NOMO-1 treated with DMSO at 0.1 percent for 48 hours (cell line): ENCODE measurements at regions not wholly inside any gene's neighbourhood (a gene's known extent, or its start where the extent isn't known, plus 50 kb on each side); places are given as distances from the start of the nearest gene placed in this dataset.
A peak's percentile ranks its signal among the peaks of the same experiment; 100 is the strongest.
"Not testable (repeated sequence)": the region's sequence is repeated elsewhere in the genome, so short reads cannot be mapped to it uniquely, and the experiment has no call there.

Experiments used
- DNase-seq: peaks from one replicate; lab custom pipeline; 2025; ENCODE audit not compliant: unreplicated experiment; lab: John Stamatoyannopoulos, UW

GRCh38 chr7:45402480-45403218 lies 171.5 kb upstream of the ADCY1 start:
- peak; percentile 97 for DNase-seq

GRCh38 chr7:45404622-45405021 lies 169.5 kb upstream of the ADCY1 start:
- DNase-seq, result peak; percentile 48

- DNase-seq, result no peak
Observed at GRCh38 chr7:45407730-45408408, 166.3 kb upstream of the ADCY1 start.

- DNase-seq, result no peak
Observed at GRCh38 chr7:45408409-45408737, 165.8 kb upstream of the ADCY1 start.

DNA sequence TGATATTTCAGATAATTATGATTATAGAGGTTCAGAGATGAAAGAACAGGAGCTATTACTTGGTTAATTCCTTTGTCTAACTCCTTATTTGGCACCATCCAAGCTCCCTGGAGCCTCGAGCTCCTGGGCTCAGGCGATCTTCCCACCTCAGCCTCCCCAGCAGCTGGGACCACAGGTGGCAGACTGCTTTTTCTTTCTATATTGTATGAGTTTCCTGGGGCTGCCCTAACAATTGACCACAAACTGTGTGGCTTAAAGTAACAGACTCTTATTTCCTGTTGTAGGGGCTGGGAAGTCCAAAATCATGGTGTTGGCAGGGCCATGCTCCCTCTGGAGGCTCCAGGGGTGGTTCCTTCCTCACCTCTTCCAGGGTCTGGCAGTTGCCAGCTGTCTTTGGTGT lies 163.3 kb upstream of the ADCY1 start:
- DNase-seq, result no peak

GRCh38 chr7:45413419-45413818 lies 160.7 kb upstream of the ADCY1 start:
- no peak for DNase-seq

DNA sequence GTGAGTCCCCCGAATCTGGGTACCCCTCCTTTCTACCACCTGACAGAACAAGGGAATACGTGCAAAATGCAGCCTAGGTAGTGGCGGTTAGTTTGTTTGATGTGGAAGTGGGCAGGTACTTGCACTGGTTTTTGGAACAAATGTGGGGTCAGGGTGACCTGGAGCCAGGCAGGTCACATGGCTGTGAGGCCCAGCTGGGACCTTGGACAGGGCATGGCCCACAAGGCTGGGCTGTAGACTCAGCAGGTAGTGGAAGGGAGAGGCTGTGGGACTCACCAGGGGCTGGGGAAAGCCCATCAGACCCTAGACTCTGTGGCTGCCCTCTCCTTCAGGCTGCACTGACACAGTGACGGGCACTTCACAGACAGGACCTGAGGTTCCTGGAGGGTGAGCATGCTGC lies 159.9 kb upstream of the ADCY1 start:
- DNase-seq, result no peak

DNA sequence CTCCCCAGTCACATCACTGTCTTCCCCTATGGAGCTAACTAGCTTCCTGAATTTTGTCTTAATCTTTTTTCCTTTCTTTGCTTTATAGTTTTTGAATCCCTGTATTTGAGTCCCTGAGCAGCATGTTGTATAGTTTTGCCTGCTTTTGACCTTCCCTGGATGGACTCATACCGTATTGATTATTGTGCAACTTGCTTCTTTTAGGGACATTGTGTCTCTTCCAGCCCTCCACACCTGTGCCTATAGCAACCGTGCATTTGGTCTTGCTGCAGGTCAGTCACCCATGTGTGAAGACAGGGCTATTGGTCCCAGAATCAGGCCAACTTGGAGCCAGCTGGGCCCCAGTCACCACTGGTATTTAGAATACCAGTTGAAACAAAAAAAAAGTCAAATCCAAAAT lies 158.9 kb upstream of the ADCY1 start:
- DNase-seq, result no peak

DNA sequence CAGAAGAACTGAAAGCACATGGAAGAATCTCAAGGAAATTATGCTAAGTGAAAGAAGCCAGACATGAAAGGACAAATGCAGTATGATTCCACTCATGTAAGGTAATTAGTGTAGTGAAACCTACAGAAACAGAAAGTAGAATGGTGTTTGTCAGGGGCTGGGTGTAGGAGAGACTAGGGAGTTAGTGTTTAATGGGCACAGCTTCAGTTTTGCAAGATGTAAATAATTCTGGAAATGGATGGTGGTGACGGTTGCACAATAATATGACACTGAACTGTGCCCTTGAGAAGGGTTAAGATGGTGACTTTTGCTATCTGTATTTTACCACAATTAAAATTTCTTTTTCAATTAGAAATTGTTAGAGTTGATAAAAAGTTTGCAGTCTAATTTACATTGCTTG lies 157.3 kb upstream of the ADCY1 start:
- DNase-seq, result peak; percentile 83

DNA sequence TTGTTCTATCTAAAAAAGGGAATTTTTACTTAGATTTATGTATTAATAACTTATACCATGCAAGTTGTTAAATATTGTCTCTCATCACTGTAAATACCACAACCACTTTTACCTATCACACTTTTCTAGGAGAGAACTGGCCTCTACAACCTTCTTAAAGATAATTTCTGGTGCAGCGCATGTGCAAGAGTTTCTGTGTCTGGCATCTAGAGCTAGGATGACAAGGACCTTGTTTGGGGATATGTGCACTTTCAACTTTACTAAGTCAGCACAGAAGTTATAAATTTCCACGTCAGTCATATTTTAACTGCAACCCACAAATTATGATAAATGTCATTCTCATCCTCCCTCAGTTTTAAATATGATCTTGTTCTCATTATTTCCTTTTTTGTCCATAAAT lies 156.9 kb upstream of the ADCY1 start:
- DNase-seq, result peak; percentile 18

- DNase-seq, result no peak
Observed at GRCh38 chr7:45417735-45418134, 156.4 kb upstream of the ADCY1 start.

DNA sequence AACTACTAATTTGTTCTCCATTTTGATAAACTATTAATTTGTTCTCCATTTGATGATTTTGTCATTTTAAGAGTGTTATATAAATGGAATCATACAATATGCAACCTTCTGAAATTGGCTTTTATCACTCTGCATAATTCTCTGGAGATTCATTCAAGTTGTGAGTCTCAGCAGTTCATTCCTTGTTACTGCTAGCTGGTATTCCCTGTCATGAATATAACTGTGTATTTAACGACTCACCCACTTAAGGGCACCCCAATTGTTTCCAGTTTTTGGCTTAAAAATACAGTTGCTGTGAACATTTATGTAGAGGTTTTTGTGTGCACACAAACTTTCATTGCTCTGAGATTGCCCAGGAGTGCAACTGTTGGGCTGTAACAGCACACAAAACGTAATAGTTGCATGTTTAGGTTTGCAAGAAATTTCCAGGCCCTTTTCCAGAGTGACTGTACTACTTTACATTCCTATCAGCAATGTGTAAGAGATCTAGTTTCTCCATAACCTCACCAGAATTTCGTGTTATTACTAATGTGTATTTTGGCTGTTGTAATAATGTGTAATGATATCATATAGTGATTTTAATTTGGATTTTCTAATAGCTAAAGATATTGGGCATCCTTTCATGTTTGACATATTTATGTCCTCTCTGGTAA lies 153.2 kb upstream of the ADCY1 start:
- no peak for DNase-seq

DNA sequence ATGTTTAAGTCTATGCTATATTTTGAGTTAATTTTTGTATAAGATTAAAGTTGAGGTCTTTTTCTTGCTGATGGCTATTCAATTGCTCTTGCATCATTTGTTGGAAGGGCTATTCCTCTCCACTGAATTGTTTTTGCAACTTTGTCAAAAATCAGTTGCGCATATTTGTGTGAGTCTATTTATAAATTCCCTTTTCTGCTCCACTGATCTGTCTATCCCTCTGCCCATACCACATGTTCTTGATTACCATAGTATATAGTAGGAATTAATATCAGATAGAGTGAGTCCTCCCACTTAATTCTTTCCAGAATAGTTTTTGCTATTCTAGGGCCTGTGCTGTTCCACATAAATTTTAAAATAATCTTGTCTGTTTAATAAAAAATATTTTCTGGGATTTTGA lies 152.4 kb upstream of the ADCY1 start:
- DNase-seq, result no peak

- DNase-seq, result no peak
Observed at GRCh38 chr7:45430397-45430796, 143.8 kb upstream of the ADCY1 start.

GRCh38 chr7:45434167-45434784 lies 139.9 kb upstream of the ADCY1 start:
- DNase-seq, result no peak

- DNase-seq, result no peak
Observed at GRCh38 chr7:45435131-45435530, 139.0 kb upstream of the ADCY1 start.

- peak; percentile 71 for DNase-seq
Observed at GRCh38 chr7:45435846-45436245, 138.3 kb upstream of the ADCY1 start.

DNA sequence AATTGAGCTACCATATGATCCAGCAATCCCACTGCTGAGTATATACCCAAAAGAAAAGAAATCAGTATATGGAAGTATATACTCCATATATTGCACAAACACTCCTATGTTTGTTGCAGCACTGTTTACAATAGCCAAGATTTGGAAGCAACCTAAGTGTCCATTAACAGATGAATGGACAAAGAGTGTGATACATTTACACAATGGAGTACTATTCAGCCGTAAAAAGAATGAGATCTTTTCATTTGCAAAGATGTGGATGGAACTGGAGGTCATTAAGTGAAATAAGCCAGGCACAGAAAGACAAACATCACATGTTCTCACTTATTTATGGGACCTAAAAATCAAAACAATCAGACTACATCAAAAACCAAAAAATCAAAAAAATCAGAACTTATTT lies 133.4 kb upstream of the ADCY1 start:
- not testable (repeated sequence) for DNase-seq

DNA sequence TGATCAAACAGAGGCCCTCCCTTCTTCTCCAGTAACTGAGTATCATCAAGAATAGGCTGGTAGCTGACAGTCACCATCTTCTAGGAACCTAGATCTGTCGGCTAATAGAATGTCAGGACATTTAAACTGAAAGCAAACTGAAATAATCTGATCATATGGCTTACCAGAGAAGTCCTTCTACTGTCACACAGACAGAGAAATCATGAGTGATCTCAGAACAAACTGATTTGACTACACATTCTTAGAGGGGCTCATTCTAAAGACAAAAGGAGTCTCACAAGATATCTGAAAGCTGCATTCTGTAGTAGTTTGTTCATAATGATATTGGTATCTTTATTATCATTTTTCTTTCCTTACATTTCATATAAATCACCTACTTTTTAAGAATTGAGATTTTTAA lies 130.9 kb upstream of the ADCY1 start:
- no peak for DNase-seq

- DNase-seq, result no peak
Observed at GRCh38 chr7:45446195-45446944, 127.8 kb upstream of the ADCY1 start.

GRCh38 chr7:45447296-45447695 lies 126.9 kb upstream of the ADCY1 start:
- no peak for DNase-seq
